ENCODE measurements at regions not wholly inside any gene's neighbourhood (a gene's known extent, or its start where the extent isn't known, plus 50 kb on each side); places are given as distances from the start of the nearest gene placed in this dataset.

DNA sequence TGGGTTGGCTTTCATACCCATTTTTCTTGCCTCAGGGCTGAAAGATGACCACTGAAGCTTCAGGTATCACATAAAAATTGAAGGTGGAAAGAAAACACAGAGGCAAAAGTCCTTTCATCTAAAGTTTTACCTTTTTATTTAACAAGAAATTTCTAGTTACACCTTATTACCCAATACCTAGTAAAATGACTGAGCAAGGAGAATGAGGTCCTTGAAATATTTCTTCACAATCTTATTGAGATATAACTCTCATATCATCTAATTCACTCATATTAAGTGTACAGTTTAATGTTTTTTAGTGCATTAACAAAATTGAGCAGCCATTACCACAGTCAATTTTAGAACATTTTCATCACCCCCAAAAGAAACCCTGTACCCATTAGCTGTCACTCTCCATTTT lies 112.9 kb upstream of the ADTRP start:
- intact Hi-C loops (cut with DNase I) = no loop called here
- Histone ChIP-seq H3K4me1 (no peaks in the 10 kb centered on the region), H3K27me3 (no peaks in the 10 kb centered on the region), H3K4me3 (no peak overlapping the region), H3K9me3 (peaks cover 0 to 12% (median 0%) of the 10 kb centered on the region in 11 donors), H3K27ac (no peak overlapping the region), H3K36me3 (no peaks in the 10 kb centered on the region)
- ATAC-seq = no peak
- DNase-seq = no peak
- no peak for TF ChIP-seq CTCF (IDR thresholded peaks at IDR 0.05)

DNA sequence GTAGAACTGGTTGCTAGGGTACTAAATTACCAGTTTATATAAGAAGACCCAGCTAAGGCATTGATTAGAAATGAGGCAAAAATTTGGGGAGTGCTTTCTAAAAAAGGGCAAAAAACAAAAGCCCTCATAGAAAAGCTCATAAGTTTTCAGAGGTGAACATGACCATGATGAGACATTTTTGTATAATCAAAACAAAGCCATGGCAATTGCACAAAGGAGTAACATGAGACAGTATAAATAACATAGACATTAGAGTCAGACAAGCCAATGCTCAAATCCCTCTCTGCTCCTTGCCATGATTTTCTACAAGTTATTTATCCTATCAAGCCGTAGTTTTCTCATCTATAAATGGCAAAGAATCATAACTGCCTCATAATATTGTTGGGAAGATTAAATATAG lies 112.2 kb upstream of the ADTRP start:
- no peak overlapping the region for H3K4me3 ChIP-seq
- H3K36me3 ChIP-seq = no peaks in the 10 kb centered on the region
- no peak for ATAC-seq
- 78 to 82% methylated on average over 1 of the region's 1 CpG for WGBS, 2 donors
- H3K4me1 ChIP-seq = no peaks in the 10 kb centered on the region
- no peak for TF ChIP-seq CTCF (IDR thresholded peaks at IDR 0.05)
- H3K27me3 ChIP-seq = no peaks in the 10 kb centered on the region
- no peak for DNase-seq
- intact Hi-C loops (cut with DNase I) = no loop called here
- H3K9me3 ChIP-seq = peaks cover 0 to 12% (median 0%) of the 10 kb centered on the region in 11 donors
- no peak overlapping the region for H3K27ac ChIP-seq

DNA sequence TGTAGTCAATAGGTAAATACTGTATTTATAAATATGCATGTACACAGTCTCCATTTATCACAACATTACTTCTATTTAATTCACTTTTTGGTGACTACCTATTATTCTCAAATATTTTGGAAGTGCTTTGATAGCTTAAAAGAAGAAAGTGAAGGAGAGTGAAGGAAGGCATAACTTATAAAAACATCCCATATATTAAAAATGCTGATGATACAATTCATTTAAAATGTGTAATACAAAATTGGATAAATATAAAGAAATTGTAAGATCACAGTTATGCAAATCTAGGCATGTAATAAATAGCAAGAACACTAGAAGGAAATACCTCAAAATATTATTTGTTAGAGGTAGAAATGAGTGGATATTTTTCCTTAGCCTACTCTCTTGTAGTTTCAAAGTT lies 111.6 kb upstream of the ADTRP start:
- H3K4me3 ChIP-seq = no peak overlapping the region
- intact Hi-C loops (cut with DNase I) = no loop called here
- no peaks in the 10 kb centered on the region for H3K36me3 ChIP-seq
- H3K9me3 ChIP-seq = peaks cover 0 to 12% (median 0%) of the 10 kb centered on the region in 11 donors
- no peak for ATAC-seq
- no peak overlapping the region for H3K27ac ChIP-seq
- DNase-seq = no peak
- H3K4me1 ChIP-seq = no peaks in the 10 kb centered on the region
- H3K27me3 ChIP-seq = no peaks in the 10 kb centered on the region
- no peak for TF ChIP-seq CTCF (IDR thresholded peaks at IDR 0.05)

DNA sequence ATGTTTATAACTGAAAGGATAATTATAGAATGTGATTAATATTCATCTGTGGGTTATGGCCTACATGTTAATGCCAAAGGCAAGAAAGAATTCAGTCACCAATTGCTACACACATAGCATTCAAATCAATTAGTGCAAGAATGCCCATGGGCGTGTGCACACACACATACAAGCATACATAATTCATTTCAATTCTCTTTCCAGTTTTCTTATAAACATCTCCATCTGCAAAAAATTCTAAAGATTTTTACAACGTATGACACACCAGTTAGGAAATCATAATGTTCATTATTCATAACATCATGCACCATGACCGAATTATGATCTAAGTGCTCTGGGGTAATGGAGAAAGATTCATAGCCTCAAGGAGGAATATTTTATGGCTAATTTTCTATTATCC lies 111.0 kb upstream of the ADTRP start:
- DNase-seq (no peak), ATAC-seq (no peak)
- Histone ChIP-seq H3K36me3 (no peaks in the 10 kb centered on the region), H3K4me1 (no peaks in the 10 kb centered on the region), H3K9me3 (peaks cover 0 to 12% (median 0%) of the 10 kb centered on the region in 11 donors), H3K4me3 (no peak overlapping the region), H3K27me3 (no peaks in the 10 kb centered on the region), H3K27ac (no peak overlapping the region)
- intact Hi-C loops (cut with DNase I) = no loop called here
- WGBS, 2 donors = 89 to 92% methylated on average over 3 of the region's 3 CpGs
- no peak for TF ChIP-seq CTCF (IDR thresholded peaks at IDR 0.05)

DNA sequence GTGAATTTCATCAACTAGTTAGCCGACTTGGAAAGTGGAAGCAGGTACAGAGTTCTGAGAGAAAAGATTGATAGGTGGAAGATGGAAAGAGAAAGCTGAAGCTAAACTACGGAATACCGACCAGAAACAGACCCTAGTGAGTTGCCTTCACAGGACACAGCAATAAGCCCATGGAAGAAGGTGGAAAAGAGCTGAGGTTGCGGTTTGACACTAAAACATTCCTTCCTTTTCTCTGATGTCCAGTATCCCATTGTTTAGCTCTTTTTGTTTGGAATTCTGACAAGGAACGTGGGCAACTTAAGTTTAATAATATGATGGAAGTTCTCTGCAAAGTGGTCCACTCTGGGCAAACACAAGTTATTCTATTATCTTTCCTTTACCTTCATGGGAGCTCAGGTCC lies 110.1 kb upstream of the ADTRP start:
- no peak for TF ChIP-seq CTCF (IDR thresholded peaks at IDR 0.05)
- Histone ChIP-seq H3K27me3 (no peaks in the 10 kb centered on the region), H3K9me3 (peaks cover 0 to 12% (median 0%) of the 10 kb centered on the region in 11 donors), H3K36me3 (no peaks in the 10 kb centered on the region), H3K27ac (no peak overlapping the region), H3K4me1 (no peaks in the 10 kb centered on the region), H3K4me3 (no peak overlapping the region)
- ATAC-seq = no peak
- intact Hi-C loops (cut with DNase I) = no loop called here
- no peak for DNase-seq
- WGBS, 2 donors = 93 to 95% methylated on average over 5 of the region's 5 CpGs

Measured in heart right ventricle (tissue), 16 donors.